Central memory CD8-positive, alpha-beta T cell (primary cell): ENCODE measurements at regions not wholly inside any gene's neighbourhood (a gene's known extent, or its start where the extent isn't known, plus 50 kb on each side); places are given as distances from the start of the nearest gene placed in this dataset.

Experiments used
- ATAC-seq: fragments of 150-1000 bp; cut with Tn5 transposase; replicated peaks from 2 replicates; pipeline ENCODE4 v1.10.0; 2022; ENCODE audit warnings: mild to moderate bottlenecking, moderate FRiP score, moderate number of reproducible peaks; ENCODE audit not compliant: poor library complexity, severe bottlenecking; ENCODE audit errors: extremely low read depth
- DNase-seq, 2 donors: peaks; one replicate each; pipeline ENCODE4 v3.0.0; 2021; ENCODE audit warnings: low spot score in 2 of 2
- H3K27ac Mint-ChIP-seq: one replicate; pipeline ENCODE4 v1.8.0; 2022; ENCODE audit warnings: low read depth, mild to moderate bottlenecking, moderate library complexity, mixed read lengths
- H3K27me3 Mint-ChIP-seq: one replicate; pipeline ENCODE4 v1.8.0; 2022; ENCODE audit warnings: mixed read lengths
- H3K36me3 Mint-ChIP-seq: one replicate; pipeline ENCODE4 v1.8.0; 2022; ENCODE audit warnings: mild to moderate bottlenecking, moderate library complexity, mixed read lengths; ENCODE audit not compliant: insufficient read depth
- H3K4me1 Mint-ChIP-seq: one replicate; pipeline ENCODE4 v1.8.0; 2022; ENCODE audit warnings: mixed read lengths
- H3K4me3 Mint-ChIP-seq: one replicate; pipeline ENCODE4 v1.8.0; 2022; ENCODE audit warnings: mild to moderate bottlenecking, moderate library complexity, mixed read lengths
- H3K9me3 Mint-ChIP-seq: one replicate; pipeline ENCODE4 v1.8.0; 2022; ENCODE audit warnings: mixed read lengths

DNA sequence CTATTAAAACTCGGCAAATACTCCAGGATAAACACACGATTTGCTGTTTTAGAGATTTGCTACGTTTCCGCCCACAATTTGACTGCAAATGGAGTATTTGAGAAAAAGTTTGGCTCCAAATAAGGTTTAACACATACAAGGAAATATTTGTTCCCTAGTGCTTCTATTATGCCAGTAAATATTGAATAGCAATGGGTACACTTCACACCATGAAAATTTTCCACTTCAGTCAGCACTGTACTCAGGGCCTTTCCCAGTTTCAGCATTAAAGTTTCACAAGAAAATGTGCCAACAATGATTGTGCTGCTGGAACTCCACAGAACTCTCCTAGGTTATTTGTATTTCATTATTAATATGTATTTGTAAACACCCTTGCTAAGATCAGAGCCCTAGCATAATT lies 498.0 kb downstream of the TBL1XR1 start:
- ATAC-seq (no peak), DNase-seq (no peak)
- Mint-ChIP-seq H3K27me3 (no peaks in the 10 kb centered on the region), H3K4me1 (no peaks in the 10 kb centered on the region), H3K27ac (no peak overlapping the region), H3K4me3 (no peak overlapping the region), H3K9me3 (peaks cover 5% of the 10 kb centered on the region), H3K36me3 (no peaks in the 10 kb centered on the region)

GRCh38 chr3:176697284-176697889 lies 499.9 kb downstream of the TBL1XR1 start:
- Mint-ChIP-seq H3K9me3 (peaks cover 5% of the 10 kb centered on the region), H3K36me3 (no peaks in the 10 kb centered on the region), H3K27ac (no peak overlapping the region), H3K4me1 (no peaks in the 10 kb centered on the region), H3K27me3 (no peaks in the 10 kb centered on the region), H3K4me3 (no peak overlapping the region)
- ATAC-seq (no peak), DNase-seq (no peak)

- Mint-ChIP-seq H3K9me3 (peaks cover 5% of the 10 kb centered on the region), H3K36me3 (no peaks in the 10 kb centered on the region), H3K4me1 (no peaks in the 10 kb centered on the region), H3K27me3 (no peaks in the 10 kb centered on the region), H3K27ac (no peak overlapping the region), H3K4me3 (no peak overlapping the region)
- ATAC-seq (no peak), DNase-seq (no peak)
These were observed 500.5 kb downstream of the TBL1XR1 start for GRCh38 chr3:176696816-176697215.

GRCh38 chr3:176692966-176693785 lies 504.1 kb downstream of the TBL1XR1 start:
- no peaks in the 10 kb centered on the region for H3K36me3 Mint-ChIP-seq
- ATAC-seq = no peak
- H3K27ac Mint-ChIP-seq = no peak overlapping the region
- no peak for DNase-seq
- H3K9me3 Mint-ChIP-seq = peaks cover 11% of the 10 kb centered on the region
- H3K27me3 Mint-ChIP-seq = no peaks in the 10 kb centered on the region
- no peaks in the 10 kb centered on the region for H3K4me1 Mint-ChIP-seq
- H3K4me3 Mint-ChIP-seq = no peak overlapping the region

DNA sequence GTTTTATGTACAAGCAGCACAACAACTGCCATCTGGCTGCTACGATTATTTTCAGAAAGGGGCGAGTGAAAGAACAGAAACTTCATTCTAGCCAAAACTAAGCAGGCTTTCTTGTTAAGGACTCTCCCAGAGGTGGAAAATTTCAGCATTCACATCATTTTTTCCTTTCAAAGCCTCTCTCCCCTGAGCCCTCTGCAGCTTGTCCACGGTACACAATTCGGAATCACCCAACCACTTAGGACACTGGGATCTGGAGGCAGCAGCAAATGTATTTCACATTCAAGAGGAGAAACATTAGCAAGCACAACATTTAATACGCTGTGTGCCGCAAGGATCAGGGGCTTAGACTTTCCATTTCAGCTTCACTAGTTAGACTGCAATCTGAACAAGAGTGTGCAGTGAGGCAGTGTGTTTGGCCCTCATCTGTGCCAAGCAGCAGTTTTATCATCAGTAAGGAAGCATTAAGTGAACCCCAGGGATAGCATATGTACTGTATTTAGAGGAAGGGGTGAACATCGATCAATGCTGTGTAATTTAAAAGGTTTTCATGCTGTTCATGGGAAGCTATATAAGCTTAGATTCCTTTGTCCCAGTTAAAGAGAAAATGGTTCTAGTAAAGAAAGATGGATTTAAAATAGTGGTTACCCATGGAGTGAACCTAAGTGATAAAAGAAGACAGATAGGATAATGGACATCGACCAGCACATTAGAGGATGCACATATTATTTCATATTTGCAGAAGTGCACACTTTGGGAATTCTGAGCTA lies 504.9 kb downstream of the TBL1XR1 start:
- ATAC-seq = no peak
- DNase-seq = no peak
- Mint-ChIP-seq H3K27ac (no peak overlapping the region), H3K4me3 (no peak overlapping the region), H3K4me1 (no peaks in the 10 kb centered on the region), H3K27me3 (no peaks in the 10 kb centered on the region), H3K36me3 (no peaks in the 10 kb centered on the region), H3K9me3 (peaks cover 11% of the 10 kb centered on the region)

- no peak for ATAC-seq
- Mint-ChIP-seq H3K4me1 (no peaks in the 10 kb centered on the region), H3K27ac (no peak overlapping the region), H3K4me3 (no peak overlapping the region), H3K27me3 (no peaks in the 10 kb centered on the region), H3K36me3 (no peaks in the 10 kb centered on the region), H3K9me3 (peaks cover 6% of the 10 kb centered on the region)
- DNase-seq = no peak
These were observed 507.0 kb downstream of the TBL1XR1 start for GRCh38 chr3:176690083-176690869.

DNA sequence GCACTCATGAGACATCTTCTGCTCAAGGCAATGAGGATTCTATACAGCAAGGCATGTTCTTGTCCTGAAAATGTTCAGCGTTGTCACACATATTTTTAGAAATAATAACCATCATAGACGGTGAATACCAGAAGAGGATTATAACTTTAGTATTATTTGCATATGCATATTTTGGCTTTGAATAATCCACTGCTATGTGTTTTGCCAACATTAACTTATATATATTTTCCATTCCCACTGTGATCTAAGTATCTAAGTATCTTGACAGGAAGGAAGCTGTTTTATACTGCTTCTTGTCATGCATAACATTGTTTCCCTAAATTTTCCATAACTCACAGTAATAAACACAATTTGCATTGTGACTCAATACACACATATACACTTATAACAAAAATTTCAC lies 509.5 kb downstream of the TBL1XR1 start:
- no peaks in the 10 kb centered on the region for H3K27me3 Mint-ChIP-seq
- DNase-seq (no peak), ATAC-seq (no peak)
- H3K27ac Mint-ChIP-seq = no peak overlapping the region
- no peaks in the 10 kb centered on the region for H3K36me3 Mint-ChIP-seq
- H3K4me1 Mint-ChIP-seq = no peaks in the 10 kb centered on the region
- H3K9me3 Mint-ChIP-seq = peaks cover 18% of the 10 kb centered on the region
- no peak overlapping the region for H3K4me3 Mint-ChIP-seq

GRCh38 chr3:176683382-176683781 lies 513.9 kb downstream of the TBL1XR1 start:
- Mint-ChIP-seq H3K4me3 (no peak overlapping the region), H3K27me3 (no peaks in the 10 kb centered on the region), H3K4me1 (no peaks in the 10 kb centered on the region), H3K9me3 (peaks cover 31% of the 10 kb centered on the region), H3K36me3 (no peaks in the 10 kb centered on the region), H3K27ac (no peak overlapping the region)
- ATAC-seq (no peak), DNase-seq (no peak)

GRCh38 chr3:176663837-176664831 lies 533.1 kb downstream of the TBL1XR1 start:
- H3K27ac Mint-ChIP-seq = no peak overlapping the region
- no peak for DNase-seq
- no peaks in the 10 kb centered on the region for H3K27me3 Mint-ChIP-seq
- no peaks in the 10 kb centered on the region for H3K36me3 Mint-ChIP-seq
- ATAC-seq = no peak
- no peak overlapping the region for H3K4me3 Mint-ChIP-seq
- no peaks in the 10 kb centered on the region for H3K4me1 Mint-ChIP-seq
- peaks cover 10% of the 10 kb centered on the region for H3K9me3 Mint-ChIP-seq

DNA sequence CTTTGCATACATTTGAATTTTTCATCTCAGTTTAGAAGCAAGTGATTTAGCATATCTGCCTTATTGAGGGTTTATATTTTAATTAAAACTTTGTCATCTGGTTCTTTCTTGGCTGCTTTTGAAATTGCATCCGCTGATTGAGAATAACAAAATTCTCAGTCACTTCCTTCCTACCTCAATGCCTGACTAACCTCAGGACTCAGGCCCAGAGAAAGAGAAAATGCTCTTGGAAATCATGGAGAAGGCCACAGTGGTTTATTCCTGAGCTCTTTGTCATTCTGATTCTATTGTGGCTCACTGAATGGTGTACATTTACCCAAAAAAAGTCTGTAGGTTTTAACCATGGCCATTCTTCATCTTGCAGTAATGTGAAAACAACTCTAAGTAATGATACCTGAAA lies 533.9 kb downstream of the TBL1XR1 start:
- peaks cover 10% of the 10 kb centered on the region for H3K9me3 Mint-ChIP-seq
- H3K4me3 Mint-ChIP-seq = no peak overlapping the region
- no peaks in the 10 kb centered on the region for H3K27me3 Mint-ChIP-seq
- no peak overlapping the region for H3K27ac Mint-ChIP-seq
- no peaks in the 10 kb centered on the region for H3K4me1 Mint-ChIP-seq
- H3K36me3 Mint-ChIP-seq = no peaks in the 10 kb centered on the region
- ATAC-seq = no peak
- DNase-seq = no peak

DNA sequence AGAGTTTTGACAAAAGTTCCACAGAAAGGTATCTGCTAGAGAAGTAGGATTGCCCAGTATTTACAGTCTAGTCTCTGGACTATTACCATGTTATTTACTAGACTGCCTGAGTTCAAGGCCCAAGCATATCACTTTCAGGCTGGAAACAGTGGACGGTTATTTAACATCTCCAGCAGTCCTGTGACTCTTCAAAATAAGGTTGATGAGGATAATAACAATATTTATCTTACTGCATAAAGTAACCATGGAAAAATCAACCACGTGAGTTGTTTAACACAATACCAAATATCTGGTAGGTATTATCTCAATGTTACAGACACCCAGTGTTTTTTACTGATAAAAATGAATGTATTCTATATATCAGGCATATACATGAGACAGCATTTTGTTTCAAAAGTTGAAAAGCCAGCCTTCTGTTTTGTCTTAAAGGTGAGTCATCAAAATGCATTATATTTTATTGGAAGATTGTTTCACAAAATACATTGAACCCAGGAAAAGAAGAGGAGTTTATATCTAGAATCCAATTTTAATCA lies 535.8 kb downstream of the TBL1XR1 start:
- H3K36me3 Mint-ChIP-seq = no peaks in the 10 kb centered on the region

More for the DNA sequence above, 535.8 kb downstream of the TBL1XR1 start:
- H3K27me3 Mint-ChIP-seq = no peaks in the 10 kb centered on the region
- DNase-seq (no peak), ATAC-seq (no peak)
- H3K4me3 Mint-ChIP-seq = no peak overlapping the region
- H3K27ac Mint-ChIP-seq = no peak overlapping the region
- H3K4me1 Mint-ChIP-seq = no peaks in the 10 kb centered on the region
- peaks cover 2% of the 10 kb centered on the region for H3K9me3 Mint-ChIP-seq
